HepG2 (cell line): ENCODE measurements at regions not wholly inside any gene's neighbourhood (a gene's known extent, or its start where the extent isn't known, plus 50 kb on each side); places are given as distances from the start of the nearest gene placed in this dataset.

Experiments used
- ATAC-seq: fragments of 200-7000 bp; cut with Tn5 transposase; 3 replicates; pipeline ENCODE4 v1.9.1; 2020; ENCODE audit warnings: mild to moderate bottlenecking, moderate library complexity
- BruUV-seq: library from RNA; stranded (reverse); fragments of 400-500 nt; replicated peaks from 2 replicates; lab custom pipeline; 2021; lab: Mats Ljungman, UMichigan
- CTCF ChIA-PET: fragments of 300-600 bp; formaldehyde crosslinking; extraction: SDS; loops from one replicate; lab custom pipeline; 2021; ENCODE audit warnings: low total read pairs, inconsistent platforms, low intra/inter-chr PET ratio; lab: Yijun Ruan, JAX
- POLR2A ChIA-PET: fragments of 350-600 bp; sonication (Branson Sonifier 250); formaldehyde crosslinking; loops from one replicate; lab custom pipeline; 2020; ENCODE audit warnings: antibody characterized with exemption, inconsistent platforms; lab: Yijun Ruan, JAX
- DNase-seq: peaks from one replicate; pipeline ENCODE4 v3.0.0-alpha.2; 2015; ENCODE audit warnings: low spot score
- FAIRE-seq: peaks from 3 replicates; lab custom pipeline; 2011; peaks lifted over from hg19 to GRCh38; lab: Jason Lieb, UNC
- H2AFZ ChIP-seq: one replicate; pipeline ENCODE4 v1.6.1; 2011; ENCODE audit warnings: low read length, inconsistent platforms
- H3K27ac ChIP-seq: fragments of 300-600 bp; 3 replicates; pipeline ENCODE4 v1.8.0; 2011; ENCODE audit warnings: mixed run types, mild to moderate bottlenecking, mixed read lengths, low read length, inconsistent platforms; ENCODE audit not compliant: insufficient read depth; ENCODE audit errors: extremely low read length
- H3K27me3 ChIP-seq, 2 experiments: fragments of 200-600 bp in 1 of 2; 2 replicates in 1 of 2; 3 replicates in 1 of 2; pipeline versions ENCODE4 v1.6.0 to v1.8.0; 2011; ENCODE audit warnings: low read length in 2 of 2, mild to moderate bottlenecking in 2 of 2, moderate library complexity in 2 of 2, inconsistent platforms in 1 of 2; ENCODE audit not compliant: insufficient read depth in 2 of 2, control insufficient read depth in 1 of 2
- H3K36me3 ChIP-seq, 2 experiments: fragments of 200-600 bp in 1 of 2; replicated peaks in 1 of 2; 2 replicates in 1 of 2; 3 replicates in 1 of 2; pipeline versions ENCODE4 v1.5.1 to v1.8.0; 2011; ENCODE audit warnings: low read length in 2 of 2, inconsistent platforms in 1 of 2; ENCODE audit not compliant: insufficient read depth in 2 of 2, control insufficient read depth in 1 of 2
- H3K4me1 ChIP-seq: 2 replicates; pipeline ENCODE4 v1.5.1; 2012; ENCODE audit warnings: low read length, inconsistent platforms; ENCODE audit not compliant: insufficient read depth
- H3K4me2 ChIP-seq: 2 replicates; pipeline ENCODE4 v1.6.0; 2011; ENCODE audit warnings: low read depth, low read length, inconsistent platforms
- H3K4me3 ChIP-seq, 3 experiments: fragments of 200-600 bp in 1 of 3; sonication (generic), shearing (Covaris generic) in 1 of 3; replicated peaks in 1 of 3; 2 replicates each; pipeline ENCODE4 v1.5.1; 2011 to 2016; ENCODE audit warnings: low read length in 3 of 3, inconsistent platforms in 2 of 3, low read depth in 2 of 3, mild to moderate bottlenecking in 2 of 3, control low read depth in 1 of 3, mixed read lengths in 1 of 3; ENCODE audit not compliant: insufficient read depth in 1 of 3
- H3K79me2 ChIP-seq: one replicate; pipeline ENCODE4 v1.6.1; 2011; ENCODE audit warnings: low read length, inconsistent platforms; ENCODE audit not compliant: insufficient read depth
- H3K9ac ChIP-seq: 2 replicates; pipeline ENCODE4 v1.6.0; 2011; ENCODE audit warnings: mild to moderate bottlenecking, low read depth, low read length, inconsistent platforms; ENCODE audit not compliant: insufficient read depth
- H3K9me3 ChIP-seq: 2 replicates; pipeline ENCODE4 v1.5.1; 2012; ENCODE audit warnings: mild to moderate bottlenecking, low read length
- H4K20me1 ChIP-seq: 2 replicates; pipeline ENCODE4 v1.6.0; 2011; ENCODE audit warnings: inconsistent platforms, mild to moderate bottlenecking, low read length, moderate library complexity; ENCODE audit not compliant: insufficient read depth
- ELF1 ChIP-seq: sonication (generic); formaldehyde crosslinking; IDR thresholded peaks from 2 replicates; pipeline ENCODE4 v1.4.0; 2020; ENCODE audit warnings: missing genetic modification reagents
- MLLT10 ChIP-seq: sonication (generic); formaldehyde crosslinking; IDR thresholded peaks from 2 replicates; pipeline ENCODE4 v1.4.0; 2020; ENCODE audit warnings: missing genetic modification reagents
- NFKB2 ChIP-seq: sonication (generic); formaldehyde crosslinking; IDR thresholded peaks from 2 replicates; pipeline ENCODE4 v1.4.0; 2020; ENCODE audit warnings: missing genetic modification reagents, borderline replicate concordance
- POLR2A ChIP-seq, 2 experiments: IDR thresholded peaks; 2 replicates each; pipeline ENCODE4 v1.6.1; 2011; ENCODE audit warnings: low read depth in 2 of 2, low read length in 2 of 2, mild to moderate bottlenecking in 1 of 2, moderate library complexity in 1 of 2; ENCODE audit not compliant: insufficient read depth in 1 of 2
- RFXAP ChIP-seq: sonication (generic); formaldehyde crosslinking; IDR thresholded peaks from 2 replicates; pipeline ENCODE4 v1.4.0; 2020; ENCODE audit warnings: missing genetic modification reagents, borderline replicate concordance
- ZBTB46 ChIP-seq: sonication (generic); formaldehyde crosslinking; IDR thresholded peaks from 2 replicates; pipeline ENCODE4 v1.4.0; 2020; ENCODE audit warnings: mild to moderate bottlenecking, missing genetic modification reagents, borderline replicate concordance
- ZNF251 ChIP-seq: sonication (generic); formaldehyde crosslinking; IDR thresholded peaks from 2 replicates; pipeline ENCODE4 v1.9.0; 2021; ENCODE audit warnings: mild to moderate bottlenecking, missing genetic modification reagents
- ZNF274 ChIP-seq: sonication (generic); formaldehyde crosslinking; IDR thresholded peaks from 2 replicates; pipeline ENCODE4 v1.5.1; 2020; ENCODE audit warnings: mild to moderate bottlenecking, missing genetic modification reagents
- ZNF652 ChIP-seq: IDR thresholded peaks from 2 replicates; pipeline ENCODE4 v1.6.1; 2016; ENCODE audit warnings: low read depth, borderline replicate concordance
- ZNF775 ChIP-seq: sonication (generic); formaldehyde crosslinking; IDR thresholded peaks from 2 replicates; pipeline ENCODE4 v1.4.0; 2020; ENCODE audit warnings: missing genetic modification reagents, mild to moderate bottlenecking, moderate library complexity, borderline replicate concordance
- ZNF800 ChIP-seq: sonication (generic); formaldehyde crosslinking; IDR thresholded peaks from 2 replicates; pipeline ENCODE4 v1.4.0; 2020; ENCODE audit warnings: missing genetic modification reagents
- WGBS: methylation state at CpG from one replicate; pipeline ENCODE4 v1.1.6; 2017; ENCODE audit warnings: low lambda C conversion rate; 5-methylcytosine and 5-hydroxymethylcytosine counted together
- in situ Hi-C: cut with HindIII; loops from 2 replicates; pipeline ENCODE4 v1.10.0; 2017; ENCODE audit warnings: low pct_unique_long_range_greater_than_20kb; ENCODE audit not compliant: extremely low pct_ligation_motif_present
- intact Hi-C: fragments of 100-400 bp; cut with micrococcal nuclease; formaldehyde crosslinking; loops from one replicate; pipeline ENCODE4 v1.10.0; 2022; ENCODE audit not compliant: unreplicated experiment

GRCh38 chr12:91743280-91743679 lies 402.4 kb downstream of the BTG1 start:
- Histone ChIP-seq H3K4me2 (no peak overlapping the region), H3K4me1 (no peaks in the 10 kb centered on the region), H3K27ac (no peak overlapping the region), H3K9me3 (peaks cover 4% of the 10 kb centered on the region; the same call in 1 of the 2 replicates)
- no TSS peak for BruUV-seq
- in situ Hi-C loops = no loop called here
- no peak for TF ChIP-seq ZNF251
- TF ChIP-seq ZNF652 (CRISPR knock-in tag) = no peak
- TF ChIP-seq MLLT10 (CRISPR knock-in tag) = no peak
- TF ChIP-seq POLR2A (IDR thresholded peaks at IDR 0.05; ENCODE audit: insufficient read depth in 1 of 2, low read depth in 2 of 2, low read length in 2 of 2) = no peak
- no peak for TF ChIP-seq ELF1 (CRISPR knock-in tag)
- no peak for TF ChIP-seq RFXAP (CRISPR knock-in tag)
- TF ChIP-seq NFKB2 (CRISPR knock-in tag) = no peak
- no peak for TF ChIP-seq ZNF800 (CRISPR knock-in tag)
- no peak for TF ChIP-seq ZNF274
- no peak for TF ChIP-seq ZBTB46 (CRISPR knock-in tag)
- no peak for TF ChIP-seq ZNF775
- TF ChIP-seq, all 625 proteins: peak for 0
- ChIA-PET POLR2A (no interaction called here), CTCF (no interaction called here)
- H2AFZ ChIP-seq = no peak overlapping the region
- no peaks in the 10 kb centered on the region for H3K27me3 ChIP-seq
- H3K79me2 ChIP-seq = no peaks in the 10 kb centered on the region
- H4K20me1 ChIP-seq = no peaks in the 10 kb centered on the region
- FAIRE-seq (no peak), ATAC-seq (no peak), DNase-seq (no peak)
- H3K9ac ChIP-seq = no peak overlapping the region
- intact Hi-C loops = no loop called here
- H3K36me3 ChIP-seq = no peaks in the 10 kb centered on the region
- 38% methylated on average over 5 of the region's 5 CpGs for WGBS
- H3K4me3 ChIP-seq = no peak overlapping the region
